Non-pigmented ciliary epithelial cell (primary cell): ENCODE measurements at regions not wholly inside any gene's neighbourhood (a gene's known extent, or its start where the extent isn't known, plus 50 kb on each side); places are given as distances from the start of the nearest gene placed in this dataset.

ENCODE experiments used
- DNase-seq: peaks from one replicate; pipeline ENCODE4 v3.0.0-alpha.2; 2010; ENCODE audit warnings: low read depth

GRCh38 chr2:82508702-82509101 is 1950.4 kb downstream of the SUCLG1 start:
- DNase-seq: no peak

GRCh38 chr2:82507657-82508056 is 1951.4 kb downstream of the SUCLG1 start:
- DNase-seq: no peak

- no peak for DNase-seq
Observed at GRCh38 chr2:82501217-82501616, 1957.9 kb downstream of the SUCLG1 start.

- no peak for DNase-seq
Observed at GRCh38 chr2:82498777-82499443, 1960.2 kb downstream of the SUCLG1 start.

GRCh38 chr2:82494739-82495138 is 1964.3 kb downstream of the SUCLG1 start:
- no peak for DNase-seq

- DNase-seq: no peak
Observed at GRCh38 chr2:82491591-82491990, 1967.5 kb downstream of the SUCLG1 start.

GRCh38 chr2:82487354-82487753 is 1971.7 kb downstream of the SUCLG1 start:
- no peak for DNase-seq

GRCh38 chr2:82485701-82486100 is 1973.4 kb downstream of the SUCLG1 start:
- DNase-seq: no peak

- DNase-seq: no peak
Observed at GRCh38 chr2:82481207-82481606, 1977.9 kb downstream of the SUCLG1 start.

- no peak for DNase-seq
Observed at GRCh38 chr2:82478641-82479040, 1980.4 kb downstream of the SUCLG1 start.

GRCh38 chr2:82476094-82476493 is 1983.0 kb downstream of the SUCLG1 start:
- no peak for DNase-seq

- no peak for DNase-seq
Observed at GRCh38 chr2:82428251-82428650, 2030.8 kb downstream of the SUCLG1 start.

- DNase-seq: no peak
Observed at GRCh38 chr2:82412021-82412420, 2047.1 kb downstream of the SUCLG1 start.

- no peak for DNase-seq
Observed at GRCh38 chr2:82411071-82411470, 2048.0 kb downstream of the SUCLG1 start.

GRCh38 chr2:82395531-82395930 is 2063.5 kb downstream of the SUCLG1 start:
- DNase-seq: no peak

GRCh38 chr2:82391386-82391785 is 2067.7 kb downstream of the SUCLG1 start:
- no peak for DNase-seq

- no peak for DNase-seq
Observed at GRCh38 chr2:82355622-82356021, 2051.1 kb upstream of the LRRTM1 start.

- no peak for DNase-seq
Observed at GRCh38 chr2:82345910-82346309, 2041.4 kb upstream of the LRRTM1 start.

- DNase-seq: no peak
Observed at GRCh38 chr2:82344670-82345069, 2040.1 kb upstream of the LRRTM1 start.

GRCh38 chr2:82342356-82342755 is 2037.8 kb upstream of the LRRTM1 start:
- DNase-seq: no peak

GRCh38 chr2:82340578-82341053 is 2036.1 kb upstream of the LRRTM1 start:
- no peak for DNase-seq

GRCh38 chr2:82339805-82340204 is 2035.3 kb upstream of the LRRTM1 start:
- DNase-seq: no peak

GRCh38 chr2:82333697-82334096 is 2029.1 kb upstream of the LRRTM1 start:
- DNase-seq: no peak

GRCh38 chr2:82330155-82330554 is 2025.6 kb upstream of the LRRTM1 start:
- no peak for DNase-seq
